GM21515 (cell line): ENCODE measurements at regions not wholly inside any gene's neighbourhood (a gene's known extent, or its start where the extent isn't known, plus 50 kb on each side); places are given as distances from the start of the nearest gene placed in this dataset.
"Not testable (repeated sequence)": the region's sequence is repeated elsewhere in the genome, so short reads cannot be mapped to it uniquely, and the experiment has no call there.

ENCODE experiments used
- ATAC-seq: cut with Tn5 transposase; IDR thresholded peaks from one replicate; pipeline ENCODE4 v1.9.1; 2021; ENCODE audit not compliant: unreplicated experiment

- ATAC-seq: no peak
Observed at GRCh38 chr16:63769211-63769610, 1352.7 kb downstream of the CDH11 start.

- not testable (repeated sequence) for ATAC-seq
Observed at GRCh38 chr16:63760246-63760645, 1361.6 kb downstream of the CDH11 start.

- ATAC-seq: no peak
Observed at GRCh38 chr16:63752347-63752746, 1369.5 kb downstream of the CDH11 start.

- ATAC-seq: no peak
Observed at GRCh38 chr16:63749276-63749675, 1372.6 kb downstream of the CDH11 start.

GRCh38 chr16:63745456-63745855, 1376.4 kb downstream of the CDH11 start:
- ATAC-seq: no peak

GRCh38 chr16:63744077-63744874, 1377.6 kb downstream of the CDH11 start:
- ATAC-seq: no peak

- no peak for ATAC-seq
Observed at GRCh38 chr16:63742150-63742549, 1379.7 kb downstream of the CDH11 start.

GRCh38 chr16:63737633-63738032, 1384.2 kb downstream of the CDH11 start:
- ATAC-seq: no peak

- no peak for ATAC-seq
Observed at GRCh38 chr16:63735456-63735855, 1386.4 kb downstream of the CDH11 start.

GRCh38 chr16:63720848-63721247, 1401.0 kb downstream of the CDH11 start:
- ATAC-seq: no peak

GRCh38 chr16:63719926-63720325, 1401.9 kb downstream of the CDH11 start:
- ATAC-seq: no peak

GRCh38 chr16:63717806-63718205, 1404.1 kb downstream of the CDH11 start:
- no peak for ATAC-seq

GRCh38 chr16:63714876-63715275, 1407.0 kb downstream of the CDH11 start:
- no peak for ATAC-seq

- ATAC-seq: no peak
Observed at GRCh38 chr16:63712725-63713124, 1409.1 kb downstream of the CDH11 start.

- ATAC-seq: no peak
Observed at GRCh38 chr16:63703612-63704011, 1418.3 kb downstream of the CDH11 start.

- ATAC-seq: no peak
Observed at GRCh38 chr16:63702981-63703590, 1418.8 kb downstream of the CDH11 start.

- ATAC-seq: no peak
Observed at GRCh38 chr16:63697736-63698135, 1424.1 kb downstream of the CDH11 start.

GRCh38 chr16:63695347-63695746, 1426.5 kb downstream of the CDH11 start:
- ATAC-seq: no peak

- no peak for ATAC-seq
Observed at GRCh38 chr16:63690961-63691360, 1430.9 kb downstream of the CDH11 start.

- ATAC-seq: no peak
Observed at GRCh38 chr16:63690267-63690666, 1431.6 kb downstream of the CDH11 start.

GRCh38 chr16:63689068-63689467, 1432.8 kb downstream of the CDH11 start:
- no peak for ATAC-seq
